ENCODE measurements at regions not wholly inside any gene's neighbourhood (a gene's known extent, or its start where the extent isn't known, plus 50 kb on each side); places are given as distances from the start of the nearest gene placed in this dataset.

GRCh38 chr18:30134020-30134419, 908.5 kb downstream of the DSC3 start:
- H3K4me3 ChIP-seq (replicated peaks in 1 of 2; ENCODE audit: low read depth in 2 of 2, low read length in 2 of 2) = no peak overlapping the region
- DNase-seq (ENCODE audit: low read depth in 2 of 2) = no peak
- no peak for TF ChIP-seq CTCF (IDR thresholded peaks at IDR 0.05; ENCODE audit: low read depth, low read length)

- TF ChIP-seq CTCF (IDR thresholded peaks at IDR 0.05; ENCODE audit: low read depth, low read length) = no peak
- no peak overlapping the region for H3K4me3 ChIP-seq (replicated peaks in 1 of 2; ENCODE audit: low read depth in 2 of 2, low read length in 2 of 2)
- peak in 1 of 2 donors; percentile 49 for DNase-seq (ENCODE audit: low read depth in 2 of 2)
Observed at GRCh38 chr18:30132959-30133358, 909.6 kb downstream of the DSC3 start.

GRCh38 chr18:30121397-30121796, 921.1 kb downstream of the DSC3 start:
- TF ChIP-seq CTCF (IDR thresholded peaks at IDR 0.05; ENCODE audit: low read depth, low read length) = no peak
- no peak overlapping the region for H3K4me3 ChIP-seq (replicated peaks in 1 of 2; ENCODE audit: low read depth in 2 of 2, low read length in 2 of 2)
- DNase-seq (ENCODE audit: low read depth in 2 of 2) = no peak

GRCh38 chr18:30113454-30113853, 929.1 kb downstream of the DSC3 start:
- H3K4me3 ChIP-seq (replicated peaks in 1 of 2; ENCODE audit: low read depth in 2 of 2, low read length in 2 of 2) = no peak overlapping the region
- DNase-seq (ENCODE audit: low read depth in 2 of 2) = no peak
- TF ChIP-seq CTCF (IDR thresholded peaks at IDR 0.05; ENCODE audit: low read depth, low read length) = no peak

GRCh38 chr18:30106356-30106755, 936.2 kb downstream of the DSC3 start:
- no peak for TF ChIP-seq CTCF (IDR thresholded peaks at IDR 0.05; ENCODE audit: low read depth, low read length)
- DNase-seq (ENCODE audit: low read depth in 2 of 2) = no peak

GRCh38 chr18:30103881-30104280, 938.7 kb downstream of the DSC3 start:
- DNase-seq (ENCODE audit: low read depth in 2 of 2) = no peak
- no peak overlapping the region for H3K4me3 ChIP-seq (replicated peaks in 1 of 2; ENCODE audit: low read depth in 2 of 2, low read length in 2 of 2)
- TF ChIP-seq CTCF (IDR thresholded peaks at IDR 0.05; ENCODE audit: low read depth, low read length) = no peak

More at GRCh38 chr18:30106356-30106755, 936.2 kb downstream of the DSC3 start:
- no peak overlapping the region for H3K4me3 ChIP-seq (replicated peaks in 1 of 2; ENCODE audit: low read depth in 2 of 2, low read length in 2 of 2)

- no peak for TF ChIP-seq CTCF (IDR thresholded peaks at IDR 0.05; ENCODE audit: low read depth, low read length)
- no peak overlapping the region for H3K4me3 ChIP-seq (replicated peaks in 1 of 2; ENCODE audit: low read depth in 2 of 2, low read length in 2 of 2)
- no peak for DNase-seq (ENCODE audit: low read depth in 2 of 2)
Observed at GRCh38 chr18:30096796-30097195, 945.7 kb downstream of the DSC3 start.
